ENCODE measurements at regions not wholly inside any gene's neighbourhood (a gene's known extent, or its start where the extent isn't known, plus 50 kb on each side); places are given as distances from the start of the nearest gene placed in this dataset.
"Not testable (repeated sequence)": the region's sequence is repeated elsewhere in the genome, so short reads cannot be mapped to it uniquely, and the experiment has no call there.

DNA sequence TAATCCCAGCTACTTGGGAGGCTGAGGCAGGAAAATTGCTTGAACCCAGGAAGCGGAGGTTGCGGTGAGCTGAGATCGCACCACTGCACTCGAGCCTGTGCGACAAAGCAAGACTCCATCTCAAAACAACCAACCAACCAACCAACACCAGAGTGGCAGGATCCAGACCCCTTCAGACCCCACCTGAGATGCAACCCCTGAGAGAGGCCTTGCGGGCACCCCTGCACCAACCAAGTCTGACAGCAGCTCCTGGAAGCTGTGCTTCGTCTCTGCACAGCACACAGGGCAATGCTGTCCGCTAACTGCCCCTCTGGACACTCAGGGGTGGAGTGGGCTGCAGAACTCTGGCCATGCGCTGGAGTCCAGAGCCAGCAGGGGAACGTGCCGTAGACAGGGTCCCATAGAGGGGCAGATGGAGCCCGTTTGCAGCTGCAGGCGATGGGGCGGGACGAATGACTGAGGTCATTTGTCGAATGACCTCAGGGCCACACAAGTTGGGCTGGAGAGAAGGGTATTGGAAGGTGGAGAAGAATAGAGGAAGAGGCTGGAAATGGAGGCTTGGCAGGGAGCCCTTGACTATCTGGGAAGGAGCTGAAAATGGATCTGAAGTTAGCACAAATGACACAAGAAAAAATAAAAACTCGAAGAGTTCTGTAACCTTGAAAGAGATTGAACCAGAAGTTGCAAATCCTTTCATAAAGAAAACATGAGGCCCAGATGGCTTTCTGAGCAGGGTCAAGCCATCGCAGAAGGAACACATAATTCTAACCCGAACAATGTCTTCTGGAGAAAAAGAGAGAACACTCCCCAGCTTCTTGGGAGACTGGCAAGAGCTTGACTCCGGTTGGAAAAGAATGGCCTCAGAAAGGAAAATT is 199.7 kb downstream of the CTTN start:
- Histone ChIP-seq H3K36me3 (ENCODE audit: control insufficient read depth in 1 of 2, insufficient read depth in 2 of 2, low read length in 2 of 2) (no peaks in the 10 kb centered on the region), H3K79me2 (ENCODE audit: insufficient read depth, low read length) (no peaks in the 10 kb centered on the region), H2AFZ (ENCODE audit: low read depth, low read length, poor library complexity, severe bottlenecking) (no peak overlapping the region), H4K20me1 (ENCODE audit: insufficient read depth) (no peaks in the 10 kb centered on the region), H3K9me2 (ENCODE audit: insufficient read depth) (no peaks in the 10 kb centered on the region), H3K27me3 (ENCODE audit: insufficient read depth, low read length) (no peaks in the 10 kb centered on the region), H3K9ac (ENCODE audit: low read length) (no peak overlapping the region), H3K4me3 (replicated peaks in 1 of 2; ENCODE audit: low read depth in 1 of 2, low read length in 2 of 2) (no peak overlapping the region), H3K4me1 (ENCODE audit: control insufficient read depth in 1 of 2, insufficient read depth in 2 of 2, low read length in 2 of 2) (no peaks in the 10 kb centered on the region), H3K27ac (ENCODE audit: low read depth, low read length) (no peak overlapping the region), H3K4me2 (ENCODE audit: low read length) (no peak overlapping the region), H3K9me3 (ENCODE audit: control insufficient read depth in 1 of 2, insufficient read depth in 1 of 2, low read depth in 1 of 2, low read length in 2 of 2) (no peaks in the 10 kb centered on the region)
- TF ChIP-seq, protein P1, sequence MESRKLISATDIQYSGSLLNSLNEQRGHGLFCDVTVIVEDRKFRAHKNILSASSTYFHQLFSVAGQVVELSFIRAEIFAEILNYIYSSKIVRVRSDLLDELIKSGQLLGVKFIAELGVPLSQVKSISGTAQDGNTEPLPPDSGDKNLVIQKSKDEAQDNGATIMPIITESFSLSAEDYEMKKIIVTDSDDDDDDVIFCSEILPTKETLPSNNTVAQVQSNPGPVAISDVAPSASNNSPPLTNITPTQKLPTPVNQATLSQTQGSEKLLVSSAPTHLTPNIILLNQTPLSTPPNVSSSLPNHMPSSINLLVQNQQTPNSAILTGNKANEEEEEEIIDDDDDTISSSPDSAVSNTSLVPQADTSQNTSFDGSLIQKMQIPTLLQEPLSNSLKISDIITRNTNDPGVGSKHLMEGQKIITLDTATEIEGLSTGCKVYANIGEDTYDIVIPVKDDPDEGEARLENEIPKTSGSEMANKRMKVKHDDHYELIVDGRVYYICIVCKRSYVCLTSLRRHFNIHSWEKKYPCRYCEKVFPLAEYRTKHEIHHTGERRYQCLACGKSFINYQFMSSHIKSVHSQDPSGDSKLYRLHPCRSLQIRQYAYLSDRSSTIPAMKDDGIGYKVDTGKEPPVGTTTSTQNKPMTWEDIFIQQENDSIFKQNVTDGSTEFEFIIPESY (IDR thresholded peaks at IDR 0.05; ENCODE audit: extremely low read depth, insufficient replicate concordance, low read length), result no peak
- TF ChIP-seq TCF7L2 (IDR thresholded peaks at IDR 0.05; ENCODE audit: borderline replicate concordance, extremely low read depth, insufficient read depth, insufficient read length) (no peak), SP1 (IDR thresholded peaks at IDR 0.05; ENCODE audit: low read depth) (no peak), EGR1 (IDR thresholded peaks at IDR 0.05; ENCODE audit: low read depth) (no peak), SRF (IDR thresholded peaks at IDR 0.05; ENCODE audit: low read depth) (no peak), JUND (IDR thresholded peaks at IDR 0.05) (no peak)
- TF ChIP-seq, protein P2, sequence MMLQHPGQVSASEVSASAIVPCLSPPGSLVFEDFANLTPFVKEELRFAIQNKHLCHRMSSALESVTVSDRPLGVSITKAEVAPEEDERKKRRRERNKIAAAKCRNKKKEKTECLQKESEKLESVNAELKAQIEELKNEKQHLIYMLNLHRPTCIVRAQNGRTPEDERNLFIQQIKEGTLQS (IDR thresholded peaks at IDR 0.05), result no peak
- TF ChIP-seq, protein P3, sequence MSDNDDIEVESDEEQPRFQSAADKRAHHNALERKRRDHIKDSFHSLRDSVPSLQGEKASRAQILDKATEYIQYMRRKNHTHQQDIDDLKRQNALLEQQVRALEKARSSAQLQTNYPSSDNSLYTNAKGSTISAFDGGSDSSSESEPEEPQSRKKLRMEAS (IDR thresholded peaks at IDR 0.05), result no peak
- DNase-seq (ENCODE audit: low read depth, low spot score) (no peak), ATAC-seq (no peak)
- ChIA-PET POLR2A (no interaction called here), CTCF (no interaction called here), RAD21 (ENCODE audit: low non-redundant PET in 1 of 2, low total read pairs in 2 of 2, uncharacterized antibody in 2 of 2, unreplicated experiment in 2 of 2) (no interaction called here)
- BruUV-seq (replicated peaks), result no TSS peak
- intact Hi-C loops (cut with micrococcal nuclease), result no loop called here

DNA sequence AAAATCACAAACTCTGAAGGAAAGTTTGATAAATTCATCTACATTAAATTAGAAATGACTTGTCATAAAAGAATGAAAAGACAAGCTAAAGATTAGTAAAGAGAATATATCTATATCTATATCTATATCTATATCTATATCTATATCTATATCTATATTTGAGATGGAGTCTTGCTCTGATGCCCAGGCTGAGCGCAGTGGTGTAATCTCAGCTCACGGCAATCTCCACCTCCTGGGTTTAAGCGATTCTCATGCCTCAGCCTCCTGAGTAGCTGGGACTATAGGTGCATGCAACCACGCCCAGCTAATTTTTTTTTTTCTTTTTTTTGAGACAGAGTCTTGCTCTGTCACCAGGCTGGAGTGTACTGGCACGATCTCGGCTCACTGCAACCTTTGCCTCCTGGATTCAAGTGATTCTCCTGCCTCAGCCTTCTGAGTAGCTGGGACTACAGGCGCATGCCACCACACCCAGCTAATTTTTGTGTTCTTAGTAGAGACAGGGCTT is 202.6 kb downstream of the CTTN start:
- POLR2A ChIA-PET; H3K4me2 ChIP-seq (ENCODE audit: low read length); H2AFZ ChIP-seq (ENCODE audit: low read depth, low read length, poor library complexity, severe bottlenecking); H3K9me2 ChIP-seq (ENCODE audit: insufficient read depth); H3K9me3 ChIP-seq (ENCODE audit: control insufficient read depth in 1 of 2, insufficient read depth in 1 of 2, low read depth in 1 of 2, low read length in 2 of 2); H3K27me3 ChIP-seq (ENCODE audit: insufficient read depth, low read length); H3K27ac ChIP-seq (ENCODE audit: low read depth, low read length); H3K79me2 ChIP-seq (ENCODE audit: insufficient read depth, low read length); BruUV-seq (replicated peaks); H3K9ac ChIP-seq (ENCODE audit: low read length); H3K36me3 ChIP-seq (ENCODE audit: control insufficient read depth in 1 of 2, insufficient read depth in 2 of 2, low read length in 2 of 2); H4K20me1 ChIP-seq (ENCODE audit: insufficient read depth); H3K4me3 ChIP-seq (replicated peaks in 1 of 2; ENCODE audit: low read depth in 1 of 2, low read length in 2 of 2); H3K4me1 ChIP-seq (ENCODE audit: control insufficient read depth in 1 of 2, insufficient read depth in 2 of 2, low read length in 2 of 2); ATAC-seq; DNase-seq (ENCODE audit: low read depth, low spot score); RAD21 ChIA-PET (ENCODE audit: low non-redundant PET in 1 of 2, low total read pairs in 2 of 2, uncharacterized antibody in 2 of 2, unreplicated experiment in 2 of 2); intact Hi-C loops (cut with micrococcal nuclease); CTCF ChIA-PET: not testable (repeated sequence)
